Immature natural killer cell (primary cell): ENCODE measurements at regions not wholly inside any gene's neighbourhood (a gene's known extent, or its start where the extent isn't known, plus 50 kb on each side); places are given as distances from the start of the nearest gene placed in this dataset.

ENCODE experiments used
- DNase-seq, 3 donors: peaks; one replicate each; pipeline ENCODE4 v3.0.0; 2022; ENCODE audit warnings: mixed read lengths in 1 of 3
- H3K27ac Mint-ChIP-seq, 6 donors: one replicate each; pipeline ENCODE4 v1.8.0; 2020; ENCODE audit warnings: mixed read lengths in 6 of 6, mild to moderate bottlenecking in 5 of 6, inconsistent platforms in 4 of 6, moderate library complexity in 3 of 6
- H3K27me3 Mint-ChIP-seq, 3 donors: one replicate each; pipeline ENCODE4 v1.8.0; 2020 to 2021; ENCODE audit warnings: low read depth in 3 of 3, mild to moderate bottlenecking in 3 of 3, mixed read lengths in 3 of 3, moderate library complexity in 3 of 3, inconsistent platforms in 1 of 3
- H3K36me3 Mint-ChIP-seq, 3 donors: one replicate each; pipeline ENCODE4 v1.8.0; 2020; ENCODE audit warnings: mixed read lengths in 3 of 3, inconsistent platforms in 2 of 3, mild to moderate bottlenecking in 2 of 3
- H3K4me1 Mint-ChIP-seq, 2 donors: one replicate each; pipeline ENCODE4 v1.8.0; 2020; ENCODE audit warnings: inconsistent platforms in 2 of 2, mild to moderate bottlenecking in 2 of 2, mixed read lengths in 2 of 2, moderate library complexity in 1 of 2
- H3K4me3 Mint-ChIP-seq, 5 donors: one replicate each; pipeline ENCODE4 v1.8.0; 2020; ENCODE audit warnings: mild to moderate bottlenecking in 5 of 5, mixed read lengths in 5 of 5, inconsistent platforms in 3 of 5, moderate library complexity in 3 of 5
- H3K9me3 Mint-ChIP-seq, 6 donors: one replicate each; pipeline ENCODE4 v1.8.0; 2020; ENCODE audit warnings: mild to moderate bottlenecking in 6 of 6, mixed read lengths in 6 of 6, inconsistent platforms in 4 of 6, moderate library complexity in 3 of 6

DNA sequence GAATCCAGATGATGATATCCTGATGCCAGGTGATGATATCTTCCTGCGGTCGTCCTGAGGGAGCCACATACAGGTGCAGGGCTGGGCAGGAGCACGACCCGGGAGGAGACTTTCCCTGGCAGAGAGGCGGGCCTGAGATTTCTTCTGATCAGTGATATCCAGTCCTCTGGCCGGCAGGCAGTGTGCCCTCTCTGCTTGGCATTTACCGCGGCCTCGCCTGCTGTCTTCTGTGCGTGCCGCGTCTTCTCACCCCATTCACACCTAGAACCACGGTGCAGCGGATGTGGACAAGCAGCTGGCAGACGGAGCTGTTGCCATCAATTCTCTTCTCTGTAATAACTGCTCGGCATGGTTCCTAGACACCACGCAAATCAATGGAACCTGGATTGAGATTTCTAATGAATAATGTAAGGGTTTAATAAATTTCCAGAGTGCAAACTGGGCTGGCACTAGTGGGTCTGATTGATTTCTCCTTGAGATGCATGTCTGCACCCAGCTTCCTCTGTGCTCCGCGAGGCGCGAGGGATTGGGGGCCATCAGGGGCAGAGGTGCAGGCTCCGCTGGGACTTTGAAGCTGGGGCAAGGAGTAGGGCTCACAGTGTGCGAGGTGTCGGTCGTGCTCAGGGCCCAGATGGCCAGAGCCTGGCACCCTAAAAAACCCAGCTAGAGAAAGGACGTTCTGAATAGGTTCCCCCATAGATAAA is 208.9 kb upstream of the HDAC4 start:
- DNase-seq = peak in 2 of 3 donors; percentile 22 to 71

DNA sequence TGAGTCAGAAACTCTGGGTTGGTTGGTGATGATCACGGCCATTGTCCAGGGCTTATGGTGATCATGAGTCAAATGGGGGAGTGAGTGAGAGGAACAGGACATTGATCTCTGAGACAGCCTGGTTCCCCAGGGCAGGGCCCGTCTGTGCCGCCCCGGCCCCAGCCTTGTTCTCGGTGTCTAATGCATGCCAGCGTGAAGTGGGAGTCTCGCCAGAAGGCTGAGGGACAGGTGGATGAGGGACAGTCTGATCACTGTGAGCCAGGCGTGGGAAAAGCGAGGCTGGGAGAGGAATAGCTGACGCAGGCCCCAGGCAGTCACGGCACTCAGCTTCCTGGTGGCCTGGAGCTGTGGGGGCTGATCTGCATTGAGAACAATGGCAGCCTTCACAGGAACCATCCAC is 208.3 kb upstream of the HDAC4 start:
- Mint-ChIP-seq H3K27ac (peak overlapping the region in 1 of 6 donors; percentile 77), H3K9me3 (peaks cover 0 to 2% (median 0%) of the 10 kb centered on the region in 6 donors), H3K36me3 (no peaks in the 10 kb centered on the region), H3K4me3 (peak overlapping the region in 1 of 5 donors; percentile 80), H3K4me1 (peaks cover 17 to 24% of the 10 kb centered on the region in 2 donors), H3K27me3 (peaks cover 2 to 8% (median 8%) of the 10 kb centered on the region in 3 donors)
- no peak for DNase-seq

More for the DNA sequence above, 208.9 kb upstream of the HDAC4 start:
- peaks cover 17 to 23% of the 10 kb centered on the region in 2 donors for H3K4me1 Mint-ChIP-seq
- peaks cover 4 to 8% (median 8%) of the 10 kb centered on the region in 3 donors for H3K27me3 Mint-ChIP-seq
- no peaks in the 10 kb centered on the region for H3K36me3 Mint-ChIP-seq
- peaks cover 0 to 2% (median 0%) of the 10 kb centered on the region in 6 donors for H3K9me3 Mint-ChIP-seq
- H3K27ac Mint-ChIP-seq = peak overlapping the region in 1 of 6 donors; percentile 77
- H3K4me3 Mint-ChIP-seq = peak overlapping the region in 4 of 5 donors; percentile 16 to 80 (median 36)

DNA sequence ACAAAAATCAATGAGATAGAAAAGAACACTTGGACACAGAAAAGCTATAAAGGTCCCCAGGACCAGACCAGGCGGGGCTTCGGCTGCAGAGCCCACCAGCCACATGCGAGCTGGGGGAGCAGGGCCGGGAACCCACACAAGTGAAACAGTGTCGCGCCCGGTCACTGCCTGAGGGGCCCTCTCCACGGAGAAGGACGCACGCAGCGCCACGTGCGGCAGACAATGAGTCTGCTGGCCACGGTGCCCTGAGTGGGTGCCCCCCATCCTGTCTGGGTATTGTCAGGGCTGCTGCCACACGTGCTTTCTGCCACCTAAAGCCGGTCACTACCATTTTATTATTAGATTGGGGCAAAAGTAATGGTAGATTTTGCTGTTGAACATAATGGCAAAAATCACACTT is 207.9 kb upstream of the HDAC4 start:
- H3K4me1 Mint-ChIP-seq = peaks cover 18 to 28% of the 10 kb centered on the region in 2 donors
- no peaks in the 10 kb centered on the region for H3K36me3 Mint-ChIP-seq
- no peak for DNase-seq

DNA sequence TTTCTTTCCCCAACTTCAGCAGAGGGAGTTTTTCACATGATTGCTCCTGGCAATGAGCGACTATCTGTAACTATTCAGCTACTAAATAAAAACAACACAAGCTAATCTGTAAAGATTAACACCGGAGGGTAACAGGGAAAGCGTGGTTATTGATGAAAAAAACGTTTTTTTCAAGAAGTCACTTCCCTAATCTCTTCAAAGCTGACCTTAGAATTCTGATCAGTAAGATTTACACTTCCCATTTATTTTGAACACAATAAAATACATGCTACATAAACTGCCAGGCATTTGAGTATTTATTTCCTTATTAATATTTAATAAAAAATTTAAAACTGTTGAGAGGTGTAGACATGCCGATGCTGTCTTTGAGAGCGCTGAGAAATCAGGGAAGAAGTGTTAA is 207.4 kb upstream of the HDAC4 start:
- H3K27ac Mint-ChIP-seq = no peak overlapping the region
- peaks cover 0 to 2% (median 0%) of the 10 kb centered on the region in 6 donors for H3K9me3 Mint-ChIP-seq
- no peaks in the 10 kb centered on the region for H3K36me3 Mint-ChIP-seq
- peaks cover 21 to 33% of the 10 kb centered on the region in 2 donors for H3K4me1 Mint-ChIP-seq
- DNase-seq = no peak
- H3K4me3 Mint-ChIP-seq = no peak overlapping the region
- H3K27me3 Mint-ChIP-seq = peaks cover 2 to 8% (median 8%) of the 10 kb centered on the region in 3 donors

More for the DNA sequence above, 207.9 kb upstream of the HDAC4 start:
- no peak overlapping the region for H3K27ac Mint-ChIP-seq
- H3K9me3 Mint-ChIP-seq = peaks cover 0 to 2% (median 0%) of the 10 kb centered on the region in 6 donors
- no peak overlapping the region for H3K4me3 Mint-ChIP-seq
- peaks cover 2 to 8% (median 8%) of the 10 kb centered on the region in 3 donors for H3K27me3 Mint-ChIP-seq

DNA sequence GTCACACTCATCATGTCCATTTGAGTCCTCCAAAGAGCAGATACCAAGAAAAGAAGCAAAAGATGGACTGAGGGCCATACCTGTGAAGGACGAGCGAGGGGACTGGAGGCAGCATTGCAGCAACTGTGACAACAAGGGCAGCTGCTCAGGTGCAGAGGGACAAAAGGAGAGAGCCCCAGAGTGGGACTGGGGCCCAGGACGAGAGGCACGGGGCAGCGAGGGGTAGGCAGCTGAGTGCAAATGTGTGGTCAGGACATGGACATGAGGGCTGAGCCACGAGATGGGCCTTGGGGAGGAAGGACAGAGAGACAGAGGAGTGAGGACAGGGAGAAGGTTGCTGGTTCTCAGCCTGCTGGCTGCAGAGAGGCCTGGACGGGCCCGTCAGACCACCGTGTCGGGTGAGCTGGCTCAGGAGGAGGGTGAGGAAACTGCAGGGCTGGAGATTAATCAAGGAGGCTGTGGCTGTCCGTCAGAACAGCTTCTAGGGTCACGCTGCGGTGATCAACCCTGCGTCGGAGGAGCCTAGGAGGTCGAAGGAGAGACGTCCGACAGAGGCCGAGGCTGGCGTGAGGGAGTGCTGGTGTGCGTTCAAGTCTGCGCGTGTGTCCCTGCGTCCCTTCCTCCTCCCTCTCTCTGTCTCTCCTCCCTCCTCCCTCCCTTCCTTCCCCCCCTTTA is 206.8 kb upstream of the HDAC4 start:
- Mint-ChIP-seq H3K36me3 (no peaks in the 10 kb centered on the region), H3K27me3 (peaks cover 2 to 9% (median 8%) of the 10 kb centered on the region in 3 donors), H3K27ac (no peak overlapping the region), H3K4me3 (no peak overlapping the region), H3K4me1 (peaks cover 25 to 39% of the 10 kb centered on the region in 2 donors), H3K9me3 (peaks cover 0 to 2% (median 0%) of the 10 kb centered on the region in 6 donors)
- no peak for DNase-seq

DNA sequence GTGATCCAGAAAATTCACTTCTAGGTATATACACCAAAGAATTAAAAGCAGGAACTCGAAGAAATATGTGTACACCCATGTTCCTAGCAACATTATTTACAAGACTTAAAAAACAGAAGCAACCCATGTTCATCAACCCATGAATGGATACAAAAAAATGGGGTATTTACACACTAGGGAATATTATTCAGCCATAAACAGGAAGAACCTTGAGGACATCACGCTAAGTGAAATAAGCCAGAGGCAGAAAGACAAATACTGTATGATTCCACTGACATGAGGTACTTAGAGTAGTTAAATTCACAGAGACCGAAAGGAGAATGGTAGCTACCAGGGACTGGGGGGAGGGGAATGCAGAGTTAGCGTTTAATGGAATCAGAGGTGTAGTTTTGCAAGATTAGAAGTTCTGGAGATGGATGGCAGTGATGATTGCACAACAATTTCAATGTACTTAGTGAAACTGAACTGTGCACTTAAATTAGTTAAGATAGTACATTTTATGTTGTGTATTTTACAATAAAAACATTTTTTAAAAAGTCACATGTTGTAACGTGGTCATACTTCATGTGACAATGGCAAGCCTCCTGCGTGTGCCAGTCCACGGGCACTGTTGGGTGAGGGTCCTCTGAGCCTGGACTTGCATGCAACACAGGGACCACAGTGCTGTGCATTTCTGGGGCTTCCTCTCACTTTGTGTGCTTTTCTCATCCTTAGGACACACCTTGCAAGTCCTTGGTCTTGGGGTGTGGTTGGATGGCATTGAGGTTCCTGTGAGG is 206.1 kb upstream of the HDAC4 start:
- Mint-ChIP-seq H3K4me3 (no peak overlapping the region), H3K9me3 (peaks cover 0 to 2% (median 0%) of the 10 kb centered on the region in 6 donors), H3K27ac (no peak overlapping the region), H3K27me3 (peaks cover 4 to 11% (median 8%) of the 10 kb centered on the region in 3 donors), H3K4me1 (peaks cover 33 to 46% of the 10 kb centered on the region in 2 donors), H3K36me3 (peaks cover 0 to 3% (median 0%) of the 10 kb centered on the region in 3 donors)
- DNase-seq = no peak

DNA sequence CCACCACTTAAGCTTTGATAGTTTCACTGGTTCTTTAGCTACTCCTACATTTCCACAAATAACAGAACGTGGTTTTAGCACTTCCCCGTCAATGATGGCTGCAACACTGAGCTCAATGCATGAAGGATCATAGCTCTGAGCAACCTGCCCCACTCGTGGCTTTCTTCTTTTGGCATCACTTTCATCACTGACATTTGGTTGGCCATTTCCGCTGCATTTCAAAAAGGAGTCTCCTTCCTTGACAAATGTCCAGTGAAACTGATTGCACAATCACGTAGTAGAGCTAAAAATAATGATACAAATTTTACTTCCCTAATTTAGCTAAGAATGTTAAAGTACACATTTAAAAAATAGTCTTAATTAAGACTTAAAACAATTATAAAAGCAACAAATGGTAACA is 205.2 kb upstream of the HDAC4 start:
- Mint-ChIP-seq H3K27me3 (peaks cover 4 to 12% (median 8%) of the 10 kb centered on the region in 3 donors), H3K4me1 (peaks cover 40 to 53% of the 10 kb centered on the region in 2 donors), H3K27ac (peak overlapping the region in 1 of 6 donors; percentile 11), H3K36me3 (peaks cover 0 to 3% (median 0%) of the 10 kb centered on the region in 3 donors), H3K4me3 (peak overlapping the region in 2 of 5 donors; percentile 26 to 27), H3K9me3 (peaks cover 0 to 2% (median 0%) of the 10 kb centered on the region in 6 donors)
- DNase-seq = peak in 1 of 3 donors; percentile 17

DNA sequence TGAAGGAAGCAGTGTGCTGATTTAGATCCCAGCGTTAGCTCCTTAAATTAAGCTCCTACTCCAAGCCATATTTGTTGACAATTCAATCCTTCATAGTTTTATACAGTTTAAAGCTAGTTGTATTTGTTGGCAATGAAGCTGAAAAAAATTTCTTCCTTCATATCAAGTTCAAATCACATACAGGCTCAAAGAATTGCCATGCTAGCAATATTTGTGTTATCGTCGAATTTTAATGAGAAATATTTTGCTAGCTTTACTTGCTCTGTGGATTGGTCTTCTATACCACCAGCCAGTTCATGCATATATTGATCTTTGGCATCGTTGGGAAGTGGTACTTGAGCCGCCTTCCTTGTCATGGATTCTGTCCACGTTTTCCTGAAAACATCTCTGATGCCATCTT is 204.6 kb upstream of the HDAC4 start:
- H3K27ac Mint-ChIP-seq = peak overlapping the region in 1 of 6 donors; percentile 11
- H3K27me3 Mint-ChIP-seq = peaks cover 3 to 12% (median 8%) of the 10 kb centered on the region in 3 donors
- H3K36me3 Mint-ChIP-seq = peaks cover 0 to 3% (median 0%) of the 10 kb centered on the region in 3 donors
- no peak for DNase-seq
- peak overlapping the region in 1 of 5 donors; percentile 27 for H3K4me3 Mint-ChIP-seq
- H3K4me1 Mint-ChIP-seq = peaks cover 40 to 53% of the 10 kb centered on the region in 2 donors
- peaks cover 0 to 2% (median 0%) of the 10 kb centered on the region in 6 donors for H3K9me3 Mint-ChIP-seq

DNA sequence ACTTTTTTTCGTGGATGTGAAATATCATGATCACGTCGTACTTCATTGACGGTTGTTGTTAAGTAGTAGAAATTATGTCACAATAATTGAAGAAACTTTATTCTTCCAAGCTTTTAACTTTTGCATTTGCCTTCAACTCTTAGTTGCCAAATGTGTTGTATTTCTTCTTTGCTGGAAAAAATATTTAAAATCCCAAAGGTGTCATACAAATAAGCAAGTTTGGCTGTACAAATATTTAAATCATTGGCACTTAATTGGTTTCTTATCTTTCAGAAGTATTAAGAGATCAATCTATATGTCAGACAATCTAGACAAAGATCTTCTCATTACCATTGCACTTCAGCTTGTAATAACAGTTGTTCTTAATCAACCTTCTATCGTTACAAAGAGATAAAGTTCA is 204.0 kb upstream of the HDAC4 start:
- no peak for DNase-seq
- Mint-ChIP-seq H3K27me3 (peaks cover 2 to 11% (median 8%) of the 10 kb centered on the region in 3 donors), H3K27ac (no peak overlapping the region), H3K9me3 (peaks cover 0 to 2% (median 0%) of the 10 kb centered on the region in 6 donors), H3K36me3 (peaks cover 0 to 3% (median 0%) of the 10 kb centered on the region in 3 donors), H3K4me3 (no peak overlapping the region), H3K4me1 (peaks cover 38 to 50% of the 10 kb centered on the region in 2 donors)

DNA sequence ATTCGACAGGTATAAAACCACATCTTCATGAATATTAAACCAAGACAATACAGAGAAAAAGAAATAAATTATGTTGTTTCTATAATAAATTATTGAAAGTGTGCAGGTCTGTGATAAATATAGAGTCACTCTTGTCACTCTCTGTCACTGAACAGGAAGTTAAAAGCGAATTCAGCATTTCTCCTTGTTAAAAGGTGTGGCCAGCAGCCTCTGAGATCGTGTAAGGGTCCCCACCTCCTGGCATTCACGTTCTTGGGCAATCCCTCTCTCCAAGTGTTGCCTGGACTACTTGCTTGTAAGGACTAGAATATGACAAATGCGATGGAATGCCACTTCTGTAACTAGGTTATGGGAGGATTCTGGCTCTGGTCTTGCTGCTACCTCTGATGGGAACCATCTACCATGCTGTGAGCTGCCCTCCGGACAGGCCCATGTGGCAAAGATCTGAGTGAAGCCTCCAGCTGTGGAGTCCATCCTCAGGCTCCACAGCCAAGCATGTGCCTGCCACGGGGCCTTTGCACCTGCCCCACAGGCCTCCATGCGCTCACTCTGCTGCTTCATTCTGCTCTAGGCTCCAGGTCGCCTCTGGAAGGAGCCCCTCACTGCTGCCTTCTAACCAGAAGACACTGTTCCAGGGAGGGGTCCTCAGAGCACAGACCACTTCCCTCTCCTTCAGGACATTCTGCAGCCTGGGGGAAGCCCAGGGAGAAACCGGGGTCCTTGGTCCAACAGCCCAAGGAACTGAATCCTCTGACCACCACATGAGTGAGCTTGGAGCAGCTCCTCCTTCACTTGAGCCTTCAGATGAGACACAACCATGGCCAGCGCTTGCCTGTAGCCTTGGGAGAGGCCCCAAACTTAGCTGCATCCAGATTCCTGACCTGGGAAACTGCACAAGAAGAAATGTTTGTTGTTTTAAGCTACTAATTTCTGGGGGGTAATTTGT is 202.9 kb upstream of the HDAC4 start:
- Mint-ChIP-seq H3K36me3 (peaks cover 0 to 3% (median 0%) of the 10 kb centered on the region in 3 donors), H3K4me1 (peaks cover 29 to 46% of the 10 kb centered on the region in 2 donors), H3K27ac (peak overlapping the region in 1 of 6 donors; percentile 22), H3K4me3 (peak overlapping the region in 1 of 5 donors; percentile 4), H3K27me3 (peaks cover 2 to 9% (median 4%) of the 10 kb centered on the region in 3 donors), H3K9me3 (peaks cover 0 to 2% (median 0%) of the 10 kb centered on the region in 6 donors)
- no peak for DNase-seq

DNA sequence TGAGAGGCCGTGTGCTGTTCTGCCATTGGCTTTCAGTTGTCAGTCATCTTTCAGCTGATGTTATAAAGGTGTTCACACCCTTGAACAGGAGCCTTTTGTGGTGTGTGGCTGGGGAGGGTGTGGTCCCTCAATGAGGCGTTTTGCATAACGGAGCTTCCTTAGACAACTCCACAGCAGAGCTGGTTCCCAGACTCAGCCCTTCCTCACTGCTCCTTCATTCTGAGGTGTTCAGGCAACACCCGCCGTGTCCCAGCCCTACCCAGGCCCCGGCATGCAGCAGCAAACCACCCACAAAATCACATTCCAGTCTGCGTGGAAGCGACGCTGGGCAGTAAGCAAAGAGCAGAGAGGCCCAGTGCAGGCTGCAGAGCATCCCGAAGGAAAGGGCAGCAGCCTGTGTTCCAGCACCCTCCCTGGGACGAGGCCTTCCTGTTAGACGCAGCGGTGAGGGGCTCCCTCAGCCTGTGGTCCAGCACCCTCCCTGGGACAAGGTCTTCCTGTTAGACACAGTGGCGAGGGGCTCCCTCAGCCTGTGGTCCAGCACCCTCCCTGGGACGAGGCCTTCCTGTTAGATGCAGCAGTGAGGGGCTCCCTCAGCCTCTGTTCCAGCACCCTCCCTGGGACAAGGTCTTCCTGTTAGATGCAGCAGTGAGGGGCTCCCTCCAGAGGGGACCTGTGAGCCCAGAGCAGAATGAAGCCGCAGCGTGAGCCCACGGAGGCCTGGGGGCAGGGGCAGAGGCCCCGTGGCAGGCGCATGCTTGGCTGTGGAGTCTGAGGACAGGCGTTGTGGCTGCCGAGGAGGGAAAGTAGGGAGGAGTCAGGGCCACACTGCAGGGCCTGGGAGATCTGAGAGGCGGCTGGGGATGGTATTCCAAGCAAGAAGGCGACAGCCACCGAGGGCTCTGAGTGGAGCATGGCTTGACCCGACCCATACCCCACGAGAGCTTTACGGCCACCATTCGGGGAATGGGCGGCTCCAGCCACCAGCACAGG is 201.8 kb upstream of the HDAC4 start:
- Mint-ChIP-seq H3K36me3 (peaks cover 0 to 3% (median 0%) of the 10 kb centered on the region in 3 donors), H3K27me3 (peaks cover 2 to 9% (median 3%) of the 10 kb centered on the region in 3 donors), H3K4me3 (peak overlapping the region; percentile 46 to 86 (median 73)), H3K9me3 (peaks cover 0 to 1% (median 0%) of the 10 kb centered on the region in 6 donors), H3K27ac (peak overlapping the region; percentile 46 to 89 (median 77)), H3K4me1 (peaks cover 32 to 53% of the 10 kb centered on the region in 2 donors)
- DNase-seq = peak; percentile 38 to 66 (median 46)
